ENCODE measurements at regions not wholly inside any gene's neighbourhood (a gene's known extent, or its start where the extent isn't known, plus 50 kb on each side); places are given as distances from the start of the nearest gene placed in this dataset.

DNA sequence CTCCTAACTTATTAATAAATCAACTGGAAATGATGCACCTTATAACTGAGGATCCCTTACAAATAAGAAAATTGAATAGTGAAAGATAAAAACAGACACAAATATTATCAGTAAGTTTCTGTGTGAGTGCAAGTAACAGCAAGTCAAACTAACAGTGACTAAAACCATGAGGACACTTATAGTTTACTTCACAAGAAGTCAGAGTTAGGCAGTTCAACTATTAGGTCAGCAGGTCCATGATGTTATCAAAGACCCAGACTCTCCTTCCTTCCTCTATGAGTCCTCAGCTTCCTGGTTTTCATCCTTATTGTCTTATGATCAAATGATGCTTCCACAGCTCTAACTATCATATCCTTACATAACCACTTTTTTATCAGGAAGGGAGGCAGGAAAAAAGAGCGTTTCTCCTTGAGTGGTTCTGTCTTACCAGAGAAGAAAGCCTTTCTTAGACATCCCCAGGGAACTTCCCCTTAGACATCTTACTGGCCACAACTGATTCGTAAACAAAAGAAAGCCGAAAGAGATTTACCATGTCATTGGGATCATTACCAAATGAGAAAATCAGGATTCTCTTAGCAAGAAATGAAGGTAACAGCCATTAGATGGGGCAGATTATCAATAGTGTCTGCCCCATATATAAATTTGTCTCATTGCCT, 114.3 kb upstream of the LRFN2 start:
- WGBS = 89% methylated on average over 3 of the region's 3 CpGs
- no peak overlapping the region for H3K4me3 ChIP-seq (ENCODE audit: low read length)
- peaks cover 11% of the 10 kb centered on the region for H3K4me1 ChIP-seq (ENCODE audit: insufficient read depth, low read length)

DNA sequence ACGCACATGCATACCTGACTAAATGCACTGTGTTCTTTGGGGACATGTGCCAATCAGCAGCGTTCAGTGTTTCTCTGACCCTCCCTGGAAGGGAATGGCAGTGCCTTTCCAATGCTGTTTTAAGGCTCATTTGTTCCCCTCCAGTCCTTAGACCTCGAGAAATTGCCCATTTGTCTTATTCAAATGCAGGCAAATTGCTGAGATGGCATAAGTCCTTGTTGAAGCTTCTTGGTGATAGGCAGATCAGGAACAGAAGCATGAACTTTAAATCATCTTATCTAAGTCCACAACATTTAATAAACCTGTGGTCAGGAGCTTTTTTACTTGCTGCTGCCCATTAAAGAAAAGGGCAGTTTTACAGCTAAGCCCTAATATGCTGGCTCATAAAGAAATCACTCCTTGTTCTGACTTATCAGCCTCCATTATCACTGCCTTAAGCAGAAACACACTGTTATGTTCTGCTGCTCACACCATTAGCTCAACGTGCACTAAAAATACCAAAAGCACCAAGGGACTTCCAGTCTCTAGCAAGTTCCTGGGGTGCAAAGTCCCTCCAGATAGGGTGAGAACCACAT, 112.9 kb upstream of the LRFN2 start:
- H3K4me1 ChIP-seq (ENCODE audit: insufficient read depth, low read length) = peaks cover 3% of the 10 kb centered on the region; the same call in 1 of the 2 replicates
- H3K9me3 ChIP-seq (ENCODE audit: insufficient read depth, low read depth, low read length) = no peaks in the 10 kb centered on the region
- H3K27ac ChIP-seq (ENCODE audit: low read depth, low read length) = no peak overlapping the region
- 62% methylated on average over 4 of the region's 4 CpGs for WGBS
- no peak overlapping the region for H3K9ac ChIP-seq (ENCODE audit: low read depth, low read length)
- H3K4me3 ChIP-seq (ENCODE audit: low read length) = no peak overlapping the region
- no peaks in the 10 kb centered on the region for H3K36me3 ChIP-seq (ENCODE audit: insufficient read depth, low read length)
- no peaks in the 10 kb centered on the region for H3K27me3 ChIP-seq (ENCODE audit: insufficient read depth, low read length)

More for the DNA sequence above, 114.3 kb upstream of the LRFN2 start:
- Histone ChIP-seq H3K27ac (ENCODE audit: low read depth, low read length) (no peak overlapping the region), H3K27me3 (ENCODE audit: insufficient read depth, low read length) (no peaks in the 10 kb centered on the region), H3K9ac (ENCODE audit: low read depth, low read length) (no peak overlapping the region), H3K36me3 (ENCODE audit: insufficient read depth, low read length) (no peaks in the 10 kb centered on the region), H3K9me3 (ENCODE audit: insufficient read depth, low read depth, low read length) (no peaks in the 10 kb centered on the region)

GRCh38 chr6:40695750-40696415, 108.7 kb upstream of the LRFN2 start:
- H3K9me3 ChIP-seq (ENCODE audit: insufficient read depth, low read depth, low read length) = no peaks in the 10 kb centered on the region
- no peak overlapping the region for H3K4me3 ChIP-seq (ENCODE audit: low read length)
- no peak overlapping the region for H3K9ac ChIP-seq (ENCODE audit: low read depth, low read length)
- no peak overlapping the region for H3K27ac ChIP-seq (ENCODE audit: low read depth, low read length)
- no peaks in the 10 kb centered on the region for H3K36me3 ChIP-seq (ENCODE audit: insufficient read depth, low read length)
- 91% methylated on average over 8 of the region's 8 CpGs for WGBS
- no peaks in the 10 kb centered on the region for H3K27me3 ChIP-seq (ENCODE audit: insufficient read depth, low read length)
- peaks cover 3% of the 10 kb centered on the region; the same call in 1 of the 2 replicates for H3K4me1 ChIP-seq (ENCODE audit: insufficient read depth, low read length)

DNA sequence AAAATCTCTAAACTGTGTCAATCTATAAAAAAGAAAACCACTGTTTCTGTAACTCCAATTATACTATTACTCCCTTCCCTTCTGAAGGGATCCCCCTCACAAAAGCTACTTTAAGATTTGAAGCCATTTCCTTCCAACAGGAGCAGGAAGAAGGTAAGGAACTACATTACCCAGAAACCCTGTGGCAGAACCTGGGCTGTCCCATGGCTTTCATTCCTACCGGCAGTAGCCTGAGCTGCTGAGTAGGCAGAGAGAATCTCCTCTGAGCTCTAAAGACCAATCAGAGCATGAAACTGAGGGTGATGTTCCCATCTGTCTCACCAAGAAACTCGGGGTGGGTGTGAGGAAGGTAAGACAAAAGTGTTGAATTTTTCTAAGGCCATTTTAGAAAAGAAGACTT, 108.0 kb upstream of the LRFN2 start:
- H3K9me3 ChIP-seq (ENCODE audit: insufficient read depth, low read depth, low read length) = no peaks in the 10 kb centered on the region
- 63% methylated on average over 2 of the region's 2 CpGs for WGBS
- no peaks in the 10 kb centered on the region for H3K36me3 ChIP-seq (ENCODE audit: insufficient read depth, low read length)
- peaks cover 3% of the 10 kb centered on the region; the same call in 1 of the 2 replicates for H3K4me1 ChIP-seq (ENCODE audit: insufficient read depth, low read length)
- no peaks in the 10 kb centered on the region for H3K27me3 ChIP-seq (ENCODE audit: insufficient read depth, low read length)
- no peak overlapping the region for H3K4me3 ChIP-seq (ENCODE audit: low read length)
- no peak overlapping the region for H3K9ac ChIP-seq (ENCODE audit: low read depth, low read length)
- H3K27ac ChIP-seq (ENCODE audit: low read depth, low read length) = no peak overlapping the region

DNA sequence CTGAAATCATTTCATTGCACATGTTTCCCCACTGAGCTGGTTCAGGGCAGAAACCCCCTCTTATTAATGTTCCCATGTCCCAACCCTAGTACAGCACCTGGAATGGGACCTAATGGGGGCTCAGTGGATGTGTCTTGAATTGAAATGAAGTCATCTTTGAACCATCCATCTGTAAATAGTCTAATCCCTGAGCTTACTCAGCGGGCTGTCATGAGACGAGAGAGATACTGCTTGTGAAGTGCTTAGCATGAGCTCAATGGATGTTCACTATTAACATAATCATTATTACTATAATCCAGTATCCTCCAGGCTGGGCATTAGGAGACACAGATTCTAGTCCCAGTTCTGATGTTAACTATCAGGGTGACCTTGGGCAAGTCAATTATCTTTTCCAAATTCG, 106.6 kb upstream of the LRFN2 start:
- WGBS = 89% methylated on average over 3 of the region's 3 CpGs
- Histone ChIP-seq H3K9ac (ENCODE audit: low read depth, low read length) (no peak overlapping the region), H3K4me3 (ENCODE audit: low read length) (no peak overlapping the region)

GRCh38 chr6:40692337-40692736, 105.2 kb upstream of the LRFN2 start:
- Histone ChIP-seq H3K27ac (ENCODE audit: low read depth, low read length) (no peak overlapping the region), H3K4me1 (ENCODE audit: insufficient read depth, low read length) (peaks cover 3% of the 10 kb centered on the region; the same call in 1 of the 2 replicates)

More for the DNA sequence above, 106.6 kb upstream of the LRFN2 start:
- Histone ChIP-seq H3K4me1 (ENCODE audit: insufficient read depth, low read length) (peaks cover 3% of the 10 kb centered on the region; the same call in 1 of the 2 replicates), H3K27ac (ENCODE audit: low read depth, low read length) (no peak overlapping the region), H3K9me3 (ENCODE audit: insufficient read depth, low read depth, low read length) (no peaks in the 10 kb centered on the region), H3K27me3 (ENCODE audit: insufficient read depth, low read length) (no peaks in the 10 kb centered on the region), H3K36me3 (ENCODE audit: insufficient read depth, low read length) (no peaks in the 10 kb centered on the region)

DNA sequence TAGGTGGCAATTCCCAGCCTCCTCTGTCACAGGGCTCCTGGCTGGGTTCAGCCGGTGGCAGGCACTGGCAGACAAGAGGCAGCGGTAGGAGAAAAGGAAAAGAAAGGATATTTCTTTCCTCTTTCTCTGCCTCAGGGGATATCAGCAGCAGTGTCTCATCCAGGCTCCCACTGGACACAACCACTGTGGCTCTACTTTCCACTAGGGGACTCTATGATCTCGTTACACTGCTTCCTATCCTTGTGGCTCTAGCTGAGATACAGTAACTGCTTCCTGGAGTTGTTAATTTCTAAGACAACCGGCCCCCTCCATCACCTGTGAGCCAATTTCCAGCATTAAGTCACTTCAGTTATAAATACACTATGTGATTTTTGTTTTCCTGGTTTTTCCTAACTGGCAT, 102.0 kb upstream of the LRFN2 start:
- H3K9me3 ChIP-seq (ENCODE audit: insufficient read depth, low read depth, low read length) = peaks cover 9% of the 10 kb centered on the region
- H3K4me3 ChIP-seq (ENCODE audit: low read length) = no peak overlapping the region
- H3K36me3 ChIP-seq (ENCODE audit: insufficient read depth, low read length) = no peaks in the 10 kb centered on the region
- no peaks in the 10 kb centered on the region for H3K4me1 ChIP-seq (ENCODE audit: insufficient read depth, low read length)
- no peak overlapping the region for H3K9ac ChIP-seq (ENCODE audit: low read depth, low read length)
- WGBS = 69% methylated on average over 4 of the region's 4 CpGs
- H3K27ac ChIP-seq (ENCODE audit: low read depth, low read length) = no peak overlapping the region
- H3K27me3 ChIP-seq (ENCODE audit: insufficient read depth, low read length) = no peaks in the 10 kb centered on the region

More at GRCh38 chr6:40692337-40692736, 105.2 kb upstream of the LRFN2 start:
- no peaks in the 10 kb centered on the region for H3K27me3 ChIP-seq (ENCODE audit: insufficient read depth, low read length)
- 94% methylated on average over 2 of the region's 2 CpGs for WGBS
- H3K9me3 ChIP-seq (ENCODE audit: insufficient read depth, low read depth, low read length) = no peaks in the 10 kb centered on the region
- H3K36me3 ChIP-seq (ENCODE audit: insufficient read depth, low read length) = no peaks in the 10 kb centered on the region
- H3K9ac ChIP-seq (ENCODE audit: low read depth, low read length) = no peak overlapping the region
- no peak overlapping the region for H3K4me3 ChIP-seq (ENCODE audit: low read length)

DNA sequence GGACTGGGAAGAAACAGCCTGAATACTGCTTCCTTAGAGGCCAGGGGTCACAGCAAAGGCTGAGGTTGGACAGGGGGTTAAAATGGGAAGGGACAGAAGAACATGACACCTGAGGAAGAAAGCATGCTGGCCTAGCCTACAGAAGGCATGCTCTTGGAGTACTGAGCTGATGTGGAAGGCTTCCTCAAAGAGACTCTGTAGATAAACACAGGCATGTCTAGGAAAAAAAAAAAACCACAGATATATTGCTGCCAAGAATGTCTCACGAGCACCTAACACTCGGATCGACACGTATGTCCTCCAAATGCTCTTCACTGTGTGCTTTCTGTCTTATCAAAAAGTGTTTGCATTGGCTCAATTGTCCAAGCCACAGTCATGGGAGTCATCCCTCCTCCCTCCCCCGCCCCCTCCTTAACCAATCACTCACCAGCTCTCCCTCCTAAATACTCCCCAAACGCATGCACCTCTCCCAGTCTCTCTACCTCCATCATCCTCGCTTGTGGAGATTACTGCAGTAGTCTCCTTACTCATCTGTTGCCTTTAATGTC, 101.1 kb upstream of the LRFN2 start:
- no peaks in the 10 kb centered on the region for H3K27me3 ChIP-seq (ENCODE audit: insufficient read depth, low read length)
- 89% methylated on average over 7 of the region's 7 CpGs for WGBS

GRCh38 chr6:40685862-40686261, 98.7 kb upstream of the LRFN2 start:
- no peak overlapping the region for H3K27ac ChIP-seq (ENCODE audit: low read depth, low read length)
- no peaks in the 10 kb centered on the region for H3K36me3 ChIP-seq (ENCODE audit: insufficient read depth, low read length)
- H3K9me3 ChIP-seq (ENCODE audit: insufficient read depth, low read depth, low read length) = peaks cover 9% of the 10 kb centered on the region
- 90% methylated on average over 6 of the region's 6 CpGs for WGBS
- no peak overlapping the region for H3K4me3 ChIP-seq (ENCODE audit: low read length)
- no peaks in the 10 kb centered on the region for H3K27me3 ChIP-seq (ENCODE audit: insufficient read depth, low read length)
- H3K4me1 ChIP-seq (ENCODE audit: insufficient read depth, low read length) = no peaks in the 10 kb centered on the region
- H3K9ac ChIP-seq (ENCODE audit: low read depth, low read length) = no peak overlapping the region

More for the DNA sequence above, 101.1 kb upstream of the LRFN2 start:
- Histone ChIP-seq H3K9ac (ENCODE audit: low read depth, low read length) (no peak overlapping the region), H3K36me3 (ENCODE audit: insufficient read depth, low read length) (no peaks in the 10 kb centered on the region), H3K4me1 (ENCODE audit: insufficient read depth, low read length) (no peaks in the 10 kb centered on the region), H3K27ac (ENCODE audit: low read depth, low read length) (no peak overlapping the region), H3K4me3 (ENCODE audit: low read length) (no peak overlapping the region), H3K9me3 (ENCODE audit: insufficient read depth, low read depth, low read length) (peaks cover 9% of the 10 kb centered on the region)

DNA sequence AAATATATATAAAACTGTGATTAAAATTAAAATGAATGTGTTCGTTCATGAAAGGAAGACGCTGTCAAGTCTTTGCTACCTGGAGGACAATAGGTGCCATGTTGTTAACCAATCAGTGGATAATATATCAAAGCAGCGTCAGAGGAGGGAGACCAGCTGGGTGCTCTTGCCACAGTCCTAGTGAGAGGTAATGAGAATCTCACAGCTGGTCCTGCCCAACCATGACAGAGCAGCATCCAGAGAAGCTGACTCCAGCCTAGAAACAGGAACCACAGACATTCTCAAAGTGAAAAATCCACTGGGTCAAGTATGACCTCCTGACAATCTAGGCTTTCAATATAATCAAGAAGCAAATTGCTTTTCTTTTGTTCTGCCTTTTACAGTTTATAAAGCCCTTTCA, 94.5 kb upstream of the LRFN2 start:
- H3K27ac ChIP-seq (ENCODE audit: low read depth, low read length) = no peak overlapping the region
- H3K36me3 ChIP-seq (ENCODE audit: insufficient read depth, low read length) = no peaks in the 10 kb centered on the region
- H3K9me3 ChIP-seq (ENCODE audit: insufficient read depth, low read depth, low read length) = peaks cover 9% of the 10 kb centered on the region
- no peaks in the 10 kb centered on the region for H3K27me3 ChIP-seq (ENCODE audit: insufficient read depth, low read length)
- no peaks in the 10 kb centered on the region for H3K4me1 ChIP-seq (ENCODE audit: insufficient read depth, low read length)
- no peak overlapping the region for H3K4me3 ChIP-seq (ENCODE audit: low read length)
- WGBS = 87% methylated on average over 3 of the region's 3 CpGs
- no peak overlapping the region for H3K9ac ChIP-seq (ENCODE audit: low read depth, low read length)

DNA sequence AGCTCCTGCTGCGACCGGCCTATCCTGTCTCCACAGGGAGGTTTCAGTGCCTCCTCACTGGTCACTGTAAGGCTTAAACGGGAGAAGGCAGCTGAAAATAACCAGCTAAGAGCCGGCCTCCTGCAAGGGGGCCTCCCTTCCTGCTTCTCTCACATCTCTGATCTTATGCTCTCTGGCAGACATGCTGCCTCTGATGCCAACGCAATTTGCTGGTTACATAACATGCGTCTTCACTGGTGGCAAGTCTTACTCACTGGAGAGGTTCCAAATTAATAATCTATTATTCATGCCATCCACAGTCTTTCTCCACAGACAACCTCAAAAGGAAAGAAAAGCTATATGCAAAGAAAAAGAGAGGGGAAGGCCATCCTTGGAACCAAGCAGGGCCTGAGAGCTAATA, 91.8 kb upstream of the LRFN2 start:
- Histone ChIP-seq H3K27ac (ENCODE audit: low read depth, low read length) (no peak overlapping the region), H3K27me3 (ENCODE audit: insufficient read depth, low read length) (no peaks in the 10 kb centered on the region), H3K36me3 (ENCODE audit: insufficient read depth, low read length) (no peaks in the 10 kb centered on the region), H3K4me3 (ENCODE audit: low read length) (no peak overlapping the region), H3K4me1 (ENCODE audit: insufficient read depth, low read length) (no peaks in the 10 kb centered on the region), H3K9me3 (ENCODE audit: insufficient read depth, low read depth, low read length) (no peaks in the 10 kb centered on the region), H3K9ac (ENCODE audit: low read depth, low read length) (no peak overlapping the region)
- 91% methylated on average over 6 of the region's 6 CpGs for WGBS
